ENCODE measurements at regions not wholly inside any gene's neighbourhood (a gene's known extent, or its start where the extent isn't known, plus 50 kb on each side); places are given as distances from the start of the nearest gene placed in this dataset.
"Not testable (repeated sequence)": the region's sequence is repeated elsewhere in the genome, so short reads cannot be mapped to it uniquely, and the experiment has no call there.

DNA sequence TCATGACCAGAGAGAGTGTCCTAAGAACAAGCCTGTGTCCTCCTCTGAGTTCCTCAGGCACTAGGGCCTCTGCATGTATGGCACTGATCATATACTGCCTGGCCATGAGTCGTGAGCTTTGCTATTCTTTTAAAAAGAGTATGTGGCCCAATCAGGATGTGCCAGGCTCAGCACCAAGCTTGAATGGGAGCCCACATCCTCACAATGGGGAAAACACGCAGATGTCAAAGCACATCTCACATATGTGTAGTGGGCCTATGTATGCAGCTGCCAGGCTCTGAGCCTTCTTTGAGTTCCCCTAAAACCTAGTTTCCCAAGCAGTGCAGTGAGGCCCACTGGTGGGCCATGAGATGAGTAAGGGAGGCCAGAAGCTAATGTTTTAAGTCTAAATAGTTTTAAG is 69.9 kb upstream of the SLC1A4 start:
- no peak for DNase-seq (ENCODE audit: low spot score)
- Histone ChIP-seq H3K27ac (ENCODE audit: poor library complexity, severe bottlenecking) (no peak overlapping the region), H3K27me3 (ENCODE audit: insufficient read depth, poor library complexity, severe bottlenecking) (no peaks in the 10 kb centered on the region), H3K36me3 (ENCODE audit: low read depth) (no peaks in the 10 kb centered on the region), H3K4me3 (ENCODE audit: severe bottlenecking) (no peak overlapping the region), H3K4me1 (ENCODE audit: insufficient read depth, poor library complexity, severe bottlenecking) (no peaks in the 10 kb centered on the region), H3K9me3 (ENCODE audit: severe bottlenecking) (no peaks in the 10 kb centered on the region)
- ATAC-seq (ENCODE audit: low read depth) = no peak
- TF ChIP-seq, protein P1, sequence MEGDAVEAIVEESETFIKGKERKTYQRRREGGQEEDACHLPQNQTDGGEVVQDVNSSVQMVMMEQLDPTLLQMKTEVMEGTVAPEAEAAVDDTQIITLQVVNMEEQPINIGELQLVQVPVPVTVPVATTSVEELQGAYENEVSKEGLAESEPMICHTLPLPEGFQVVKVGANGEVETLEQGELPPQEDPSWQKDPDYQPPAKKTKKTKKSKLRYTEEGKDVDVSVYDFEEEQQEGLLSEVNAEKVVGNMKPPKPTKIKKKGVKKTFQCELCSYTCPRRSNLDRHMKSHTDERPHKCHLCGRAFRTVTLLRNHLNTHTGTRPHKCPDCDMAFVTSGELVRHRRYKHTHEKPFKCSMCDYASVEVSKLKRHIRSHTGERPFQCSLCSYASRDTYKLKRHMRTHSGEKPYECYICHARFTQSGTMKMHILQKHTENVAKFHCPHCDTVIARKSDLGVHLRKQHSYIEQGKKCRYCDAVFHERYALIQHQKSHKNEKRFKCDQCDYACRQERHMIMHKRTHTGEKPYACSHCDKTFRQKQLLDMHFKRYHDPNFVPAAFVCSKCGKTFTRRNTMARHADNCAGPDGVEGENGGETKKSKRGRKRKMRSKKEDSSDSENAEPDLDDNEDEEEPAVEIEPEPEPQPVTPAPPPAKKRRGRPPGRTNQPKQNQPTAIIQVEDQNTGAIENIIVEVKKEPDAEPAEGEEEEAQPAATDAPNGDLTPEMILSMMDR (IDR thresholded peaks at IDR 0.05; ENCODE audit: poor library complexity, severe bottlenecking) = no peak

DNA sequence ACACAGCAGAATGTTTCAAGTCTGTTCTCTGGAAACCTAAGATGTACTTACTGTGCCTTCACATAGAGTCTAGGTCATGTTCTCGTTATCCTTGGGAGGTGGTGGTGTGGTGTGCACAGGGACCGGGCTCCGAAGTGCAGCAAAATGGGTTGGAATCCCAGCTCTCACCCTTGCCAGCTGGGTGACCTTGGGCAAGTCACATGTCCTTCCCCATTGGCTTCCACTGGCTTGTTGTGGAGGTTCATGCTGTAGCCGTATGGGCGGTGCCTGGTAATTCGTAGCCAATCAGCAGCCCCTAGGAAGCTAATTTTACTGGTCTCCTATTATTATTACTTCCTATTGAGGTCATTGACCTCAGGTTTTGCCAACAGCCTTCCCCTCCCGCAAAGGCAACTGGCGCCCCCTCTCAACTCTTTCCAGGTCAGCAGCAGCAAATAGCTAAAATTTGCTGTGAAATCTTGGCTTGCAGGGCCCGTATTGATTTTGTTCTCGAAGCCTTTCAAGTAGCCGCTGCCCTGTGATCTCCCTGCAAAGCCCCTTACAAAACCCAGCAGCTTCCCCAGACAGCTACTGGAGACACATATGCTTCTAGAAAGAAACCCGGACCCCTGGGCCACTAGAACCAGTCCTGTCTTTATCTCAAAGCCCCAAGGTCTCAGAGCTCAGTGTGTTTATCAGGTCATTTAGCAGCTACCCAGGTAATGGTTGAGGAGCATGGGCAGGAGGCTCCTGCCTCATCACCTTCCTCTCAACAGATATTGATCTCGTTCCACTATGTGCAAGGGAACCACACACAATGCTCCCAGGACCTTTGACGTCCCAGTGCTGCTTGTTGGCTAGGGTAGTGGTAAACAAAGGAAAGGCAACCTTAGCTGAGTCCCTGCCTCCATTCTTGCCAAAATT is 66.5 kb upstream of the SLC1A4 start:
- no peak for DNase-seq (ENCODE audit: low spot score)

DNA sequence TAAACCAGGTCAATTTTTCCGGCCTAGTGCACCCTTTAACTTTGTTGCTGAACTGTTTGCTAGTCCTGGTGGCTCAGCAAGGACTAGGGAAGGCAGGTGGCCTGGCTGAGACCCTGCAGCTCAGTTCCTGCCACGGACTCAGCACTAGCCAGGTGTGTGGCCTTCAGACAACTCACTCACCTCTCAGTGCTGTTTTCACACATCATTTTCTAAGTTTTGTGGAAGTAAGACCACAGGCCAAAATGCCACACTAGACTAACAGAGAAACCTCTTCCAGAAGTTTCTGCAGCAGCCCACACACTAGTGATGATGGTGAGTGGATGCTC is 65.9 kb upstream of the SLC1A4 start:
- no peaks in the 10 kb centered on the region for H3K36me3 ChIP-seq (ENCODE audit: low read depth)
- no peaks in the 10 kb centered on the region for H3K9me3 ChIP-seq (ENCODE audit: severe bottlenecking)
- H3K4me1 ChIP-seq (ENCODE audit: insufficient read depth, poor library complexity, severe bottlenecking) = no peaks in the 10 kb centered on the region
- no peak overlapping the region for H3K27ac ChIP-seq (ENCODE audit: poor library complexity, severe bottlenecking)
- no peak overlapping the region for H3K4me3 ChIP-seq (ENCODE audit: severe bottlenecking)
- no peaks in the 10 kb centered on the region for H3K27me3 ChIP-seq (ENCODE audit: insufficient read depth, poor library complexity, severe bottlenecking)
- no peak for DNase-seq (ENCODE audit: low spot score)
- no peak for ATAC-seq (ENCODE audit: low read depth)
- TF ChIP-seq, protein P1 (IDR thresholded peaks at IDR 0.05; ENCODE audit: poor library complexity, severe bottlenecking) = no peak

More for the DNA sequence above, 66.5 kb upstream of the SLC1A4 start:
- no peaks in the 10 kb centered on the region for H3K9me3 ChIP-seq (ENCODE audit: severe bottlenecking)
- TF ChIP-seq, protein P1 (IDR thresholded peaks at IDR 0.05; ENCODE audit: poor library complexity, severe bottlenecking) = no peak
- ATAC-seq (ENCODE audit: low read depth) = no peak
- H3K27ac ChIP-seq (ENCODE audit: poor library complexity, severe bottlenecking) = no peak overlapping the region
- no peaks in the 10 kb centered on the region for H3K36me3 ChIP-seq (ENCODE audit: low read depth)
- no peaks in the 10 kb centered on the region for H3K4me1 ChIP-seq (ENCODE audit: insufficient read depth, poor library complexity, severe bottlenecking)
- H3K4me3 ChIP-seq (ENCODE audit: severe bottlenecking) = no peak overlapping the region
- no peaks in the 10 kb centered on the region for H3K27me3 ChIP-seq (ENCODE audit: insufficient read depth, poor library complexity, severe bottlenecking)

DNA sequence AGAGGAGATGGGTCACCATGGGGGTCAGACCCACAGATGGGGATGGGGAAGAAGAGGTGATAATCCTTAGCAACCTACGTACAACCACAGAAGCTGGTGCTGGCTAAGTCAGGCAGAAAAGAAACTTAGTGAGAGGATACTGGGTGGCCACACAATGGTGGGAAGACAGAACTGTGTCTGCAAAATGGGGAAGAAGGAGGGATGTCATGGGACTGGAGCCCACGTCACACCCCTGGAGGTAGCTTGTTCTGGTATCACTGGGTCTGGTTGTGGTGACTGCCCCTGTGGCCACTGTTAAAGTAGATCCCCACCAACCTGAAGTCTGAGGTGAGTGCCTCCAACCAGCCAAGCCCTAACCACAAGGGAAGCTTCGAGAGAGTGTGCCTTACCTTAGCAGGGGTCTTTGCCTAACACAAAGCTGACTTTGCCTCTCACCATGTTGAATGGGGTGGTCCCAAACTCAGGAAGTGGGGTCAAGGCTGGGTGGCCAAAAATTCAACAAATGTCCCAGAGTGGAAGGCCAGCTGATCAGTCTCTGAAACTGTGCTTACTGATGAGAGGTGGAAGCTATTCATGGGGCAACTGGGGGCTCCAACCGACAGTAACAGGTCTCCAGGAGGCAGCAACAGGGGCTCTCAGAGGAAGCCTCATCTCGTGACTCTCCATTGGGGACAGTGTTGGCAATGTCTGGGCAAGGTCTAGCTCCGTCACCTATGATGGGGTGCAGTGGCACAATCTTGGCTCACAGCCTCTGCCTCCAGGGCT is 64.8 kb upstream of the SLC1A4 start:
- no peak for DNase-seq (ENCODE audit: low spot score)
- H3K9me3 ChIP-seq (ENCODE audit: severe bottlenecking) = no peaks in the 10 kb centered on the region
- TF ChIP-seq, protein P1 (IDR thresholded peaks at IDR 0.05; ENCODE audit: poor library complexity, severe bottlenecking) = no peak

DNA sequence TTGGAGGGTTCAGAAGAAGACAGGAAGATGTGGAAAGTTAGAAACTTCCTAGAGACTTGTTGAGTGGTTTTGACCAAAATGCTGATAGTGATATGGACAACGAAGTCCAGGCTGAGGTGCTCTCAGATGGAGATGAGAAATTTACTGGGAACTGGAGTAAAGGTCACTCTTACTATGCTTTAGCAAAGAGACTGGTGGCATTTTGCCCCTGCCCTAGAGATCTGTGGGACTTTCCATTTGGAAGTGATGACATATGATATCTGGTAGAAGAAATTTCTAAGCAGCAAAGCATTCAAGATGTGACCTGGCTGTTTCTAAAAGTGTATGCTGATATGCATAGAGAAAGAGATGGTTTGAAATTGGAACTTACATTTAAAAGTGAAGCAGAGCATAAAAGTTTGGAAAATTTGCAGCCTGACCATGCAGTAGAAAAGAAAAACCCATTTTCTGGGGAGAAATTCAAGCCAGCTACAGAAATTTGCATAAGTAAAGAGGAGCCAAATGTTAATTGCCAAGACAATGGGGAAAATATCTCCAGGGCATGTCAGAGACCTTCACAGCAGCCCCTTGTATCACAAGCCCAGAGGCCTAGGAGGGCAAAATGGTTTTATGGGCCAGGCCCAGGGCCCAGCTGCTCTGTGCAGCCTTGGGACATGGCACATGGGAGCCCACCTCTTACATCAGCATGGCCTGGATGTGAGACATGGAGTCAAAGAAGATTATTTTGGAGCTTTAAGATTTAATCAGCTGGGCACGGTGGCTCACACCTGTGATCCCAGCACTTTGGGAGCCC is 63.1 kb upstream of the SLC1A4 start:
- H3K4me3 ChIP-seq (ENCODE audit: severe bottlenecking); H3K27ac ChIP-seq (ENCODE audit: poor library complexity, severe bottlenecking); H3K36me3 ChIP-seq (ENCODE audit: low read depth); H3K9me3 ChIP-seq (ENCODE audit: severe bottlenecking); H3K27me3 ChIP-seq (ENCODE audit: insufficient read depth, poor library complexity, severe bottlenecking); ATAC-seq (ENCODE audit: low read depth); H3K4me1 ChIP-seq (ENCODE audit: insufficient read depth, poor library complexity, severe bottlenecking); DNase-seq (ENCODE audit: low spot score): not testable (repeated sequence)

More for the DNA sequence above, 64.8 kb upstream of the SLC1A4 start:
- Histone ChIP-seq H3K4me1 (ENCODE audit: insufficient read depth, poor library complexity, severe bottlenecking) (no peaks in the 10 kb centered on the region), H3K36me3 (ENCODE audit: low read depth) (no peaks in the 10 kb centered on the region), H3K27me3 (ENCODE audit: insufficient read depth, poor library complexity, severe bottlenecking) (no peaks in the 10 kb centered on the region), H3K27ac (ENCODE audit: poor library complexity, severe bottlenecking) (no peak overlapping the region), H3K4me3 (ENCODE audit: severe bottlenecking) (no peak overlapping the region)
- no peak for ATAC-seq (ENCODE audit: low read depth)
